ENCODE measurements at regions not wholly inside any gene's neighbourhood (a gene's known extent, or its start where the extent isn't known, plus 50 kb on each side); places are given as distances from the start of the nearest gene placed in this dataset.
"Not testable (repeated sequence)": the region's sequence is repeated elsewhere in the genome, so short reads cannot be mapped to it uniquely, and the experiment has no call there.

DNA sequence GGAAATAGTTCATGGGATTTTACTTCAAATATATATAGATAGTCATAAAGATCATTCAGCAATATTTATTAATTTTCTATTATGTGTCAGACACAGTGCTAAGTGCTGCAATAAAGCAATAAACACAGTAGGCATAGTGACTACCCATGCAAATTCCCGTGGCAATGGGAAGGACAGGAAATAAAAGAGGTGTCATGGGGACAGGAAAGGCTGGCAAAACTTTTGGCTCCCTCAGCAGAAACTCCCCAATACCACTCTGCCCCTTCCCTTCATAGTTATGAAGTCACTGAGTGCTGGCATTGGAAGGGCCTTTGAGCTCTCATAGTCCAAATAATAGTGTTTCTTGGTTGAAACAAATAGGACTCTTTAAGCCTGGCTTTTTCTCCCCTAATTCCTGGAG lies 104.4 kb upstream of the DPT start:
- DNase-seq (ENCODE audit: low read depth), result no peak
- TF ChIP-seq, protein P1, sequence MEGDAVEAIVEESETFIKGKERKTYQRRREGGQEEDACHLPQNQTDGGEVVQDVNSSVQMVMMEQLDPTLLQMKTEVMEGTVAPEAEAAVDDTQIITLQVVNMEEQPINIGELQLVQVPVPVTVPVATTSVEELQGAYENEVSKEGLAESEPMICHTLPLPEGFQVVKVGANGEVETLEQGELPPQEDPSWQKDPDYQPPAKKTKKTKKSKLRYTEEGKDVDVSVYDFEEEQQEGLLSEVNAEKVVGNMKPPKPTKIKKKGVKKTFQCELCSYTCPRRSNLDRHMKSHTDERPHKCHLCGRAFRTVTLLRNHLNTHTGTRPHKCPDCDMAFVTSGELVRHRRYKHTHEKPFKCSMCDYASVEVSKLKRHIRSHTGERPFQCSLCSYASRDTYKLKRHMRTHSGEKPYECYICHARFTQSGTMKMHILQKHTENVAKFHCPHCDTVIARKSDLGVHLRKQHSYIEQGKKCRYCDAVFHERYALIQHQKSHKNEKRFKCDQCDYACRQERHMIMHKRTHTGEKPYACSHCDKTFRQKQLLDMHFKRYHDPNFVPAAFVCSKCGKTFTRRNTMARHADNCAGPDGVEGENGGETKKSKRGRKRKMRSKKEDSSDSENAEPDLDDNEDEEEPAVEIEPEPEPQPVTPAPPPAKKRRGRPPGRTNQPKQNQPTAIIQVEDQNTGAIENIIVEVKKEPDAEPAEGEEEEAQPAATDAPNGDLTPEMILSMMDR (IDR thresholded peaks at IDR 0.05; ENCODE audit: insufficient read depth, low read length), result no peak
- no peak overlapping the region for H3K4me3 ChIP-seq (ENCODE audit: low read depth, low read length)

DNA sequence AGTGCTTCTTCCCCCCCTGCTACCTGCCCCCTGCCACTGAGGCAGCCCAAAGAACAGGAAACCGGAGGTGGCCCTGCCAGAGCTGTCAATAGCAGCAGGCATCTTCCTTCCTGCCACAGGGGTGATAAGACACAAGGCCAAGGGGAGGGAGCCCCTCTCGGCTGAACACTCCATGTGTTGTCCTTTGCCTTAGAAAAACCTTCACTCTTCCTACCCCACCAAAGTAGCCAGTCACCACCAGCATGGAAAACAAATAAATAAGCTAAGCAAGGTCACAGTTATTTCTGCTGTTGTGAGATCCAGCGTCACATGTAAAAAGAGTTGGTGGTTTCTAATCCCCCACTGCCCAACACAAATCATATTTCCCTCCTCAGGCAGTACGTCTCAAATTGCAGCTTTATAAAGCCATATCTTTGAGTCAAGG lies 104.8 kb upstream of the DPT start:
- no peak for DNase-seq (ENCODE audit: low read depth)
- H3K4me3 ChIP-seq (ENCODE audit: low read depth, low read length), result no peak overlapping the region
- TF ChIP-seq, protein P1 (IDR thresholded peaks at IDR 0.05; ENCODE audit: insufficient read depth, low read length), result no peak

DNA sequence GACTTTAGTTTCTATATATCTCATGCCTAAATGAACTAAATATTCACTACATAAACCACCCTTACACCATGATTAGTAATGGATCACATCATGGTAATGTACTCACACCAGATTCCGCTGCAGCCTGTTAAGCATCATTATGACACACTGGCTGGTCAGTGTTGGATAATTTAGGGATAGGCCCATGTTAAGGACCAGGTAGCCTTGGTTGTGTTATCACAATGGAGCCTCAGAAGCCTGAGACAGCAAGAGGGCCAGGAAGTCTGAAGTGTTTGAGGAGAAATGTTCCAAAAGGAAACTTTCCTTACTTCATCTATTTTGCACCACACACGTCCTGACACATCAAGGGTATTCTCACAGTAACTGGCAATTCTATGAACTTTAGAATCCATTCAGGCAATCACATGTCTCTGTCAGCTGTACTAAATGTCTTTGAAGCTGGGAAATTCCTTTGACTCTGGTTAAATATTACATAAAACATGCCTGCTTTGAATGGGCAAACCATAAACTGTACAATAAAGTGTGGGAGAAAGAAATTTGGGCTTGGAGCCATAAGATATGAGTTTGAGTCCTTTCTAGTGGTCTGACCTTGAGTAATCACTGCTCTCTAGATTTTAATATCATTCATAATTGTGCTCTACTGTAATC lies 105.3 kb upstream of the DPT start:
- H3K4me3 ChIP-seq (ENCODE audit: low read depth, low read length), result no peak overlapping the region
- DNase-seq (ENCODE audit: low read depth), result no peak
- TF ChIP-seq, protein P1 (IDR thresholded peaks at IDR 0.05; ENCODE audit: insufficient read depth, low read length), result no peak

DNA sequence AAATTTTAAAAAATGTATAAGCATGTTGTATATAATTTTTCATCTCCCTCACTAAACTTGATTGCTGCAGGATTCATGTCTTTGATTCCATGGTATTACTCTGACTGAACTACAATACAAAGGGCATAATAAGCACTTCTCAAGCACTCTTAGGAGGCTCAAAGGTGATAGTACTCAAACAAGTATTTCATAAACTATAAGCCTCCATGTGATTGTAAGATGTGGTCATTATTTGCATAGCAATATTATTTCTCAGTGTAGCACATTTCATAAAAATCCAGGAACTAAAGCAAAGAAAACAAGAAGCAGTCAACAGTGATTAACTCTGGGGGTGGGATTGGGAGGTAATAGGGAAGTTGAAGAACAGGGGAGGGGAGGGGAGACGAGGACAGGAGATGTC lies 106.2 kb upstream of the DPT start:
- H3K4me3 ChIP-seq (ENCODE audit: low read depth, low read length), result no peak overlapping the region
- DNase-seq (ENCODE audit: low read depth), result no peak
- TF ChIP-seq, protein P1 (IDR thresholded peaks at IDR 0.05; ENCODE audit: insufficient read depth, low read length), result no peak

DNA sequence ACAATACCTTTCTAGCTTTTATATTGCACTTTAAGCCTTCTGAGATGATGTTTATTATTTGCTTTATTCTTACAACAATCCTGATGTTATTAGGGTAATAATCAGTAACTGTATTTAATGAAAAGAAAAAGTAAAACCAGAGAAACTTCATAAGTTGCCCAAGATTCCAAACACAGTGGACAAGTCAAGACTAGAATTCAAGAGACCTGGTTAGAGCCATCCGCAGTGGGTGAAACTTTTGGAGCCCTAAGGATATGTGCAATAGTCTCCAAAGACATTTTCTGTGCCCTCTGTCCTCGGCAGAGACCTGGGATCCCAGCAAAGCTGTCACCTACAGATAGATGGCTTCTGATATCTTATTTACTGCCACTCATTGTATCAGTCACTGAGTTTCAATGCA lies 106.8 kb upstream of the DPT start:
- no peak for DNase-seq (ENCODE audit: low read depth)
- no peak overlapping the region for H3K4me3 ChIP-seq (ENCODE audit: low read depth, low read length)
- TF ChIP-seq, protein P1 (IDR thresholded peaks at IDR 0.05; ENCODE audit: insufficient read depth, low read length), result no peak

DNA sequence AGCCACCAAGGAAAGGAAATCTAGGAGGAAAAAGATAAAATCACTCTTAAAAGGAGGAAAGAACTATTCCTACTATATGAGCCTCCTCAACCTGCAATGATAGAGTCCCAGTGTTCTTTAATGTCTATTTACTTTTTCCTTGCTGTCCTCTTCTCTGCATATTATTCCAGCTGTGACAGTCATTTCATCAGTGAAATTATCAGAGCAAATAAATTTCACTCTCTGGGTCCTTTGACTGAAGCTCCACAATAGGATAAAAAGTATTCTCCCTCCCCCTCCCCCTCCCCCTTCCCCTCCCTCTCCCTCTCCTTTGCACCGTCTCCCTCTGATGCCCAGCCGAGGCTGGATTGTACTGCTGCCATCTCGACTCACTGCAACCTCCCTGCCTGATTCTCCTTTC lies 107.5 kb upstream of the DPT start:
- TF ChIP-seq, protein P1 (IDR thresholded peaks at IDR 0.05; ENCODE audit: insufficient read depth, low read length), result no peak
- DNase-seq (ENCODE audit: low read depth), result no peak
- H3K4me3 ChIP-seq (ENCODE audit: low read depth, low read length), result no peak overlapping the region

DNA sequence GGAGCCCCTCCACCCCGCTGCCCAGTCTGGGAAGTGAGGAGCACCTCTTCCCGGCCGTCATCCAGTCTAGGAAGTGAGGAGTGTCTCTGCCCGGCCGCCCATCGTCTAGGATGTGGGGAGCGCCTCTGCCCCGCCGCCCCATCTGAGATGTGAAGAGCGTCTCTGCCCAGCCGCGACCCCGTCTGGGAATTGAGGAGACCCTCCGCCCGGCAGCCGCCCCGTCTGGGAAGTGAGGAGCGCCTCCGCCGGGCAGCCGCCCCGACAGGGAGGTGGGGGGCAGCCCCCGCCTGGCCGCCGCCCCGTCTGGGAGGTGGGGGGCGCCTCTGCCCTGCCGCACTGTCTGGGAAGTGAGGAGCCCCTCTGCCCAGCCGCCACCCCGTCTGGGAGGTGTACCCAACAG lies 108.2 kb upstream of the DPT start:
- not testable (repeated sequence) for H3K4me3 ChIP-seq (ENCODE audit: low read depth, low read length); DNase-seq (ENCODE audit: low read depth)
